GM21825 (cell line): ENCODE measurements at regions not wholly inside any gene's neighbourhood (a gene's known extent, or its start where the extent isn't known, plus 50 kb on each side); places are given as distances from the start of the nearest gene placed in this dataset.
"Not testable (repeated sequence)": the region's sequence is repeated elsewhere in the genome, so short reads cannot be mapped to it uniquely, and the experiment has no call there.

Experiments used
- ATAC-seq: cut with Tn5 transposase; IDR thresholded peaks from one replicate; pipeline ENCODE4 v1.9.1; 2021; ENCODE audit warnings: mild to moderate bottlenecking, moderate library complexity; ENCODE audit not compliant: unreplicated experiment

- ATAC-seq: no peak
Observed at GRCh38 chr3:20422391-20422790, 236.4 kb upstream of the SGO1 start.

GRCh38 chr3:20417388-20418108 is 231.5 kb upstream of the SGO1 start:
- no peak for ATAC-seq

- no peak for ATAC-seq
Observed at GRCh38 chr3:20406611-20407011, 220.6 kb upstream of the SGO1 start.

- ATAC-seq: no peak
Observed at GRCh38 chr3:20405744-20406143, 219.7 kb upstream of the SGO1 start.

- ATAC-seq: no peak
Observed at GRCh38 chr3:20405231-20405630, 219.2 kb upstream of the SGO1 start.

- ATAC-seq: no peak
Observed at GRCh38 chr3:20404741-20405100, 218.7 kb upstream of the SGO1 start.

- ATAC-seq: no peak
Observed at GRCh38 chr3:20403986-20404740, 218.2 kb upstream of the SGO1 start.

- ATAC-seq: no peak
Observed at GRCh38 chr3:20401253-20401652, 215.2 kb upstream of the SGO1 start.

- no peak for ATAC-seq
Observed at GRCh38 chr3:20400686-20401085, 214.7 kb upstream of the SGO1 start.

GRCh38 chr3:20400281-20400680 is 214.3 kb upstream of the SGO1 start:
- ATAC-seq: no peak

GRCh38 chr3:20396335-20396734 is 210.3 kb upstream of the SGO1 start:
- no peak for ATAC-seq

- no peak for ATAC-seq
Observed at GRCh38 chr3:20395692-20396091, 209.7 kb upstream of the SGO1 start.

- no peak for ATAC-seq
Observed at GRCh38 chr3:20394243-20394642, 208.2 kb upstream of the SGO1 start.

- no peak for ATAC-seq
Observed at GRCh38 chr3:20391644-20392043, 205.6 kb upstream of the SGO1 start.

- no peak for ATAC-seq
Observed at GRCh38 chr3:20388971-20389370, 203.0 kb upstream of the SGO1 start.

GRCh38 chr3:20380295-20380694 is 194.3 kb upstream of the SGO1 start:
- no peak for ATAC-seq

GRCh38 chr3:20378315-20378714 is 192.3 kb upstream of the SGO1 start:
- no peak for ATAC-seq

GRCh38 chr3:20376665-20377217 is 190.7 kb upstream of the SGO1 start:
- ATAC-seq: no peak

- ATAC-seq: no peak
Observed at GRCh38 chr3:20375302-20375701, 189.3 kb upstream of the SGO1 start.

- not testable (repeated sequence) for ATAC-seq
Observed at GRCh38 chr3:20370273-20371063, 184.5 kb upstream of the SGO1 start.

GRCh38 chr3:20361000-20361399 is 175.0 kb upstream of the SGO1 start:
- ATAC-seq: no peak
